H9 (cell line): ENCODE measurements at regions not wholly inside any gene's neighbourhood (a gene's known extent, or its start where the extent isn't known, plus 50 kb on each side); places are given as distances from the start of the nearest gene placed in this dataset.

Experiments
- DNase-seq: peaks from one replicate; pipeline ENCODE4 v3.0.0-alpha.2; 2017
- H2AFZ ChIP-seq: one replicate; pipeline ENCODE4 v1.6.1; 2013; ENCODE audit warnings: mild to moderate bottlenecking, low read length, control low read depth, moderate library complexity
- H2AK5ac ChIP-seq: 2 replicates; pipeline ENCODE4 v1.6.1; 2013; ENCODE audit warnings: low read length, control low read depth, mixed read lengths; ENCODE audit not compliant: insufficient read length
- H2BK120ac ChIP-seq: one replicate; pipeline ENCODE4 v1.6.1; 2013; ENCODE audit warnings: low read depth, mild to moderate bottlenecking, low read length, control low read depth, inconsistent platforms; ENCODE audit not compliant: poor library complexity, severe bottlenecking
- H2BK12ac ChIP-seq: 2 replicates; pipeline ENCODE4 v1.6.1; 2013; ENCODE audit warnings: low read length, control low read depth, mixed read lengths, low read depth; ENCODE audit not compliant: insufficient read length
- H2BK15ac ChIP-seq: 2 replicates; pipeline ENCODE4 v1.6.1; 2013; ENCODE audit warnings: low read depth, low read length, control low read depth
- H2BK20ac ChIP-seq: one replicate; pipeline ENCODE4 v1.6.1; 2013; ENCODE audit warnings: low read depth, mild to moderate bottlenecking, low read length, control low read depth, inconsistent platforms; ENCODE audit not compliant: poor library complexity, severe bottlenecking
- H2BK5ac ChIP-seq: 2 replicates; pipeline ENCODE4 v1.6.1; 2013; ENCODE audit warnings: low read length, control low read depth, mixed read lengths; ENCODE audit not compliant: insufficient read length
- H3K14ac ChIP-seq: 2 replicates; pipeline ENCODE4 v1.6.1; 2013; ENCODE audit warnings: low read length, control low read depth; ENCODE audit not compliant: insufficient read depth
- H3K18ac ChIP-seq: 2 replicates; pipeline ENCODE4 v1.6.1; 2013; ENCODE audit warnings: low read depth, mild to moderate bottlenecking, mixed read lengths, low read length, control low read depth; ENCODE audit not compliant: insufficient read length
- H3K23ac ChIP-seq: 2 replicates; pipeline ENCODE4 v1.6.1; 2013; ENCODE audit warnings: low read length, control low read depth, mixed read lengths, low read depth; ENCODE audit not compliant: insufficient read length
- H3K23me2 ChIP-seq: 2 replicates; pipeline ENCODE4 v1.6.1; 2013; ENCODE audit warnings: low read depth, mild to moderate bottlenecking, mixed read lengths, low read length, control low read depth; ENCODE audit not compliant: insufficient read length, poor library complexity, severe bottlenecking
- H3K27ac ChIP-seq: 2 replicates; pipeline ENCODE4 v1.5.1; 2013; ENCODE audit warnings: low read length, control low read depth, mixed read lengths, low read depth; ENCODE audit not compliant: insufficient read length
- H3K27me3 ChIP-seq: 2 replicates; pipeline ENCODE4 v1.6.1; 2013; ENCODE audit warnings: low read length, control low read depth, inconsistent platforms; ENCODE audit not compliant: insufficient read depth
- H3K4ac ChIP-seq: 2 replicates; pipeline ENCODE4 v1.6.1; 2013; ENCODE audit warnings: low read depth, mild to moderate bottlenecking, control low read depth, inconsistent platforms, low read length, moderate library complexity
- H3K4me1 ChIP-seq: 2 replicates; pipeline ENCODE4 v1.6.1; 2013; ENCODE audit warnings: low read length, control low read depth, inconsistent platforms; ENCODE audit not compliant: insufficient read depth
- H3K4me2 ChIP-seq: 2 replicates; pipeline ENCODE4 v1.6.1; 2013; ENCODE audit warnings: low read length, control low read depth, mixed read lengths; ENCODE audit not compliant: insufficient read length, insufficient read depth
- H3K56ac ChIP-seq: 2 replicates; pipeline ENCODE4 v1.6.1; 2013; ENCODE audit warnings: low read depth, mild to moderate bottlenecking, mixed read lengths, low read length, control low read depth; ENCODE audit not compliant: insufficient read length
- H3K79me1 ChIP-seq: 2 replicates; pipeline ENCODE4 v1.6.1; 2013; ENCODE audit warnings: low read depth, mild to moderate bottlenecking, moderate library complexity, low read length, control low read depth, inconsistent platforms; ENCODE audit not compliant: insufficient read depth, poor library complexity, severe bottlenecking
- H3K79me2 ChIP-seq: 2 replicates; pipeline ENCODE4 v1.6.1; 2013; ENCODE audit warnings: low read length, control low read depth, inconsistent platforms; ENCODE audit not compliant: insufficient read depth
- H3K9ac ChIP-seq: 2 replicates; pipeline ENCODE4 v1.6.1; 2013; ENCODE audit warnings: low read length, control low read depth, mixed read lengths; ENCODE audit not compliant: insufficient read length; ENCODE audit errors: extremely low read depth
- H3K9me3 ChIP-seq: one replicate; pipeline ENCODE4 v1.6.1; 2013; ENCODE audit warnings: low read depth, low read length, inconsistent platforms; ENCODE audit not compliant: control insufficient read depth
- H3T11ph ChIP-seq: one replicate; pipeline ENCODE4 v1.6.1; 2013; ENCODE audit warnings: mild to moderate bottlenecking, low read length, control low read depth, inconsistent platforms
- H4K20me1 ChIP-seq: one replicate; pipeline ENCODE4 v1.6.1; 2013; ENCODE audit not compliant: control insufficient read depth, insufficient read length, insufficient read depth
- H4K5ac ChIP-seq: 2 replicates; pipeline ENCODE4 v1.6.1; 2013; ENCODE audit warnings: low read depth, mild to moderate bottlenecking, mixed read lengths, low read length, control low read depth; ENCODE audit not compliant: insufficient read length
- H4K8ac ChIP-seq: replicated peaks from 2 replicates; pipeline ENCODE4 v1.6.1; 2013; ENCODE audit warnings: low read length, control low read depth, mixed read lengths, low read depth; ENCODE audit not compliant: insufficient read length
- H4K91ac ChIP-seq: 2 replicates; pipeline ENCODE4 v1.6.1; 2013; ENCODE audit warnings: low read depth, mild to moderate bottlenecking, moderate library complexity, mixed read lengths, low read length, control low read depth; ENCODE audit not compliant: insufficient read length
- H3K27ac Mint-ChIP-seq, 3 experiments: 2 replicates in 2 of 3; 3 replicates in 1 of 3; pipeline ENCODE4 v1.8.0; 2020 to 2021; ENCODE audit warnings: mixed read lengths in 3 of 3, mild to moderate bottlenecking in 1 of 3, moderate library complexity in 1 of 3
- H3K27me3 Mint-ChIP-seq: 2 replicates; pipeline ENCODE4 v1.8.0; 2021; ENCODE audit warnings: low read depth, mild to moderate bottlenecking, moderate library complexity, mixed read lengths
- H3K36me3 Mint-ChIP-seq, 3 experiments: 2 replicates in 2 of 3; 3 replicates in 1 of 3; pipeline ENCODE4 v1.8.0; 2020 to 2021; ENCODE audit warnings: low read depth in 3 of 3, mixed read lengths in 3 of 3; ENCODE audit not compliant: insufficient read depth in 1 of 3
- H3K4me1 Mint-ChIP-seq, 2 experiments: 2 replicates each; pipeline ENCODE4 v1.8.0; 2020; ENCODE audit warnings: mixed read lengths in 2 of 2
- H3K4me3 Mint-ChIP-seq, 2 experiments: 2 replicates in 1 of 2; 3 replicates in 1 of 2; pipeline ENCODE4 v1.8.0; 2020 to 2021; ENCODE audit warnings: mild to moderate bottlenecking in 2 of 2, mixed read lengths in 2 of 2, moderate library complexity in 1 of 2
- H3K9me3 Mint-ChIP-seq, 2 experiments: 2 replicates in 1 of 2; 3 replicates in 1 of 2; pipeline ENCODE4 v1.8.0; 2020; ENCODE audit warnings: mild to moderate bottlenecking in 2 of 2, mixed read lengths in 2 of 2, moderate library complexity in 1 of 2
- WGBS: extraction: QIAGEN DNeasy Blood & Tissue Kit; methylation state at CpG from one replicate; pipeline ENCODE4 v1.1.7; 2013; ENCODE audit warnings: missing lambda C conversion rate, low lambda C conversion rate, mixed read lengths; ENCODE audit not compliant: insufficient read length; ENCODE audit errors: extremely low coverage; 5-methylcytosine and 5-hydroxymethylcytosine counted together
- TF ChIP-seq, protein P1 (sequence below): fragments of 200-600 bp; sonication (generic); conservative IDR thresholded peaks from 3 replicates; pipeline ENCODE4 v1.8.0; 2021; ENCODE audit warnings: antibody characterized with exemption, mild to moderate bottlenecking

DNA sequence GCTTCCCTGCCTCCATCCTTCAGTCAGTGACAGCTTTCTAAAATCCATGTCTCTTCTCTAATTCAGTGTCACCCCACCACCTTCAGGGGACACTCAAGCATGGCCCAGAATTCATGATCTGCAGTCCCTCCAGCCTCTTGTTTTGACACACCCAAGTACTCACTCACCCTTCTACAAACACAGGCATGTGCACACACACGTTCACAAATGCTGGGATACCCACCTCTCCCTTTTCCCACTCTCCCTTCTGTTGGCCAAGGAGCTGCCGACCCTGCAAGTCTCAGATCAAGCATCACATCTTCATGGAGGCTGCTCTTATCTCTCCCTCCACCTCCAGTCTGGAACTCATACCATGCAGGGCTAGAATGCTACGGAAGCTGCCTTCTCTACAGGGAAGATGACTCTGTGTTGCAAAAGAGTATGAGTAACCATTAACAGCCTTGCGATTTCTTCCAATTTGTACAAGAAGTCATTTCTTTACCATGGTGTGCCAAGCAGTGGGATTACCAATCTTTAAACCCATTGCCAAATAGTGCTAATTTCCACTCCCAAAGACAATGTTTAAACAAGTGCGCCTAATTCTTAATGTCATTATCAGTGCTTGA, 196.1 kb downstream of the BCL11B start:
- no peak overlapping the region for H3K4me2 ChIP-seq
- H3K27me3 Mint-ChIP-seq, result no peaks in the 10 kb centered on the region
- H3K4ac ChIP-seq, result no peak overlapping the region

More for the DNA sequence above, 196.1 kb downstream of the BCL11B start:
- Histone ChIP-seq H2BK20ac (no peak overlapping the region), H2AFZ (no peak overlapping the region), H3K56ac (no peak overlapping the region), H4K91ac (no peak overlapping the region), H3K9me3 (no peaks in the 10 kb centered on the region), H3K18ac (no peak overlapping the region), H3K23ac (no peak overlapping the region), H3K14ac (no peak overlapping the region), H4K5ac (no peak overlapping the region), H2BK5ac (no peak overlapping the region), H4K8ac (no peak overlapping the region), H2BK120ac (no peak overlapping the region), H2BK12ac (no peak overlapping the region), H3K23me2 (no peaks in the 10 kb centered on the region), H3K27ac (no peak overlapping the region), H3K79me2 (no peaks in the 10 kb centered on the region), H2BK15ac (no peak overlapping the region), H3K79me1 (no peaks in the 10 kb centered on the region), H3T11ph (no peak overlapping the region), H3K4me1 (no peaks in the 10 kb centered on the region; the same call in 1 of the 2 replicates), H4K20me1 (no peaks in the 10 kb centered on the region), H3K27me3 (no peaks in the 10 kb centered on the region), H3K9ac (no peak overlapping the region), H2AK5ac (no peak overlapping the region)
- H3K36me3 Mint-ChIP-seq, result 0 out of 7 replicates have a peak, but pooled peaks cover 0 to 1% (median 0%) of the 10 kb centered on the region in 3 experiments
- DNase-seq, result peak; percentile 5
- H3K4me3 Mint-ChIP-seq, result no peak overlapping the region
- no peak overlapping the region for H3K27ac Mint-ChIP-seq
- TF ChIP-seq, protein P1, sequence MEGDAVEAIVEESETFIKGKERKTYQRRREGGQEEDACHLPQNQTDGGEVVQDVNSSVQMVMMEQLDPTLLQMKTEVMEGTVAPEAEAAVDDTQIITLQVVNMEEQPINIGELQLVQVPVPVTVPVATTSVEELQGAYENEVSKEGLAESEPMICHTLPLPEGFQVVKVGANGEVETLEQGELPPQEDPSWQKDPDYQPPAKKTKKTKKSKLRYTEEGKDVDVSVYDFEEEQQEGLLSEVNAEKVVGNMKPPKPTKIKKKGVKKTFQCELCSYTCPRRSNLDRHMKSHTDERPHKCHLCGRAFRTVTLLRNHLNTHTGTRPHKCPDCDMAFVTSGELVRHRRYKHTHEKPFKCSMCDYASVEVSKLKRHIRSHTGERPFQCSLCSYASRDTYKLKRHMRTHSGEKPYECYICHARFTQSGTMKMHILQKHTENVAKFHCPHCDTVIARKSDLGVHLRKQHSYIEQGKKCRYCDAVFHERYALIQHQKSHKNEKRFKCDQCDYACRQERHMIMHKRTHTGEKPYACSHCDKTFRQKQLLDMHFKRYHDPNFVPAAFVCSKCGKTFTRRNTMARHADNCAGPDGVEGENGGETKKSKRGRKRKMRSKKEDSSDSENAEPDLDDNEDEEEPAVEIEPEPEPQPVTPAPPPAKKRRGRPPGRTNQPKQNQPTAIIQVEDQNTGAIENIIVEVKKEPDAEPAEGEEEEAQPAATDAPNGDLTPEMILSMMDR, result no peak
- no peaks in the 10 kb centered on the region for H3K4me1 Mint-ChIP-seq
- WGBS, result no CpG with 5 or more reads among the region's 5 CpGs
- peaks cover 0 to 13% of the 10 kb centered on the region in 2 experiments for H3K9me3 Mint-ChIP-seq
